ENCODE measurements at regions not wholly inside any gene's neighbourhood (a gene's known extent, or its start where the extent isn't known, plus 50 kb on each side); places are given as distances from the start of the nearest gene placed in this dataset.
"Not testable (repeated sequence)": the region's sequence is repeated elsewhere in the genome, so short reads cannot be mapped to it uniquely, and the experiment has no call there.

- intact Hi-C loops (cut with micrococcal nuclease), result no loop called here
- no peaks in the 10 kb centered on the region for H3K4me1 ChIP-seq (ENCODE audit: control insufficient read depth in 1 of 2, insufficient read depth in 2 of 2, low read length in 2 of 2)
- H3K4me3 ChIP-seq (replicated peaks in 1 of 2; ENCODE audit: low read depth in 1 of 2, low read length in 2 of 2), result no peak overlapping the region
- no TSS peak for BruUV-seq (replicated peaks)
- H3K27me3 ChIP-seq (ENCODE audit: insufficient read depth, low read length), result no peaks in the 10 kb centered on the region
- ATAC-seq (no peak), DNase-seq (ENCODE audit: low read depth, low spot score) (no peak)
- no peaks in the 10 kb centered on the region; a peak in 1 of 4 replicates for H3K36me3 ChIP-seq (ENCODE audit: control insufficient read depth in 1 of 2, insufficient read depth in 2 of 2, low read length in 2 of 2)
- no peak overlapping the region for H3K27ac ChIP-seq (ENCODE audit: low read depth, low read length)
- no peak overlapping the region for H2AFZ ChIP-seq (ENCODE audit: low read depth, low read length, poor library complexity, severe bottlenecking)
- no peaks in the 10 kb centered on the region for H3K9me2 ChIP-seq (ENCODE audit: insufficient read depth)
- CTCF ChIA-PET, result no interaction called here
- POLR2A ChIA-PET, result no interaction called here
- no peaks in the 10 kb centered on the region for H3K79me2 ChIP-seq (ENCODE audit: insufficient read depth, low read length)
- H3K9ac ChIP-seq (ENCODE audit: low read length), result no peak overlapping the region
- RAD21 ChIA-PET (ENCODE audit: low non-redundant PET in 1 of 2, low total read pairs in 2 of 2, uncharacterized antibody in 2 of 2, unreplicated experiment in 2 of 2), result no interaction called here
- H3K4me2 ChIP-seq (ENCODE audit: low read length), result no peak overlapping the region
- no peaks in the 10 kb centered on the region for H4K20me1 ChIP-seq (ENCODE audit: insufficient read depth)
- TF ChIP-seq CEBPB (IDR thresholded peaks at IDR 0.05; ENCODE audit: low read depth) (no peak), POLR2A (IDR thresholded peaks at IDR 0.05; ENCODE audit: borderline replicate concordance, extremely low read depth, insufficient read depth, insufficient read length) (no peak), EZH2phosphoT487 (IDR thresholded peaks at IDR 0.05; ENCODE audit: borderline replicate concordance) (no peak), YY1 (IDR thresholded peaks at IDR 0.05; ENCODE audit: extremely low read depth, insufficient replicate concordance, low read depth, low read length) (no peak), SP1 (IDR thresholded peaks at IDR 0.05; ENCODE audit: low read depth) (no peak), TCF7L2 (IDR thresholded peaks at IDR 0.05; ENCODE audit: borderline replicate concordance, extremely low read depth, insufficient read depth, insufficient read length) (no peak), REST (IDR thresholded peaks at IDR 0.05; ENCODE audit: low read depth) (no peak), ZNF274 (IDR thresholded peaks at IDR 0.05; ENCODE audit: low read depth, low read length) (no peak), JUND (IDR thresholded peaks at IDR 0.05) (no peak), ELF1 (IDR thresholded peaks at IDR 0.05; ENCODE audit: borderline replicate concordance, low read depth) (no peak), EZH2 (IDR thresholded peaks at IDR 0.05) (no peak), MAX (IDR thresholded peaks at IDR 0.05) (no peak), ZFX (IDR thresholded peaks at IDR 0.05) (no peak), RAD21 (IDR thresholded peaks at IDR 0.05; ENCODE audit: low read depth) (no peak), ZBTB33 (IDR thresholded peaks at IDR 0.05; ENCODE audit: extremely low read depth, insufficient replicate concordance, low read length) (no peak), EGR1 (IDR thresholded peaks at IDR 0.05; ENCODE audit: low read depth) (no peak), POLR2AphosphoS5 (IDR thresholded peaks at IDR 0.05; ENCODE audit: low read depth, low read length) (no peak), ATF3 (IDR thresholded peaks at IDR 0.05) (no peak), CBX3 (IDR thresholded peaks at IDR 0.05; ENCODE audit: low read depth) (no peak)
- no peaks in the 10 kb centered on the region for H3K9me3 ChIP-seq (ENCODE audit: control insufficient read depth in 1 of 2, insufficient read depth in 1 of 2, low read depth in 1 of 2, low read length in 2 of 2)
These were observed 79.6 kb downstream of the RPL10L start for GRCh38 chr14:46571970-46572369.

GRCh38 chr14:46568161-46568560 lies 83.4 kb downstream of the RPL10L start:
- H3K4me3 ChIP-seq (replicated peaks in 1 of 2; ENCODE audit: low read depth in 1 of 2, low read length in 2 of 2); H3K36me3 ChIP-seq (ENCODE audit: control insufficient read depth in 1 of 2, insufficient read depth in 2 of 2, low read length in 2 of 2); H3K4me1 ChIP-seq (ENCODE audit: control insufficient read depth in 1 of 2, insufficient read depth in 2 of 2, low read length in 2 of 2); H2AFZ ChIP-seq (ENCODE audit: low read depth, low read length, poor library complexity, severe bottlenecking); H3K9me3 ChIP-seq (ENCODE audit: control insufficient read depth in 1 of 2, insufficient read depth in 1 of 2, low read depth in 1 of 2, low read length in 2 of 2); CTCF ChIA-PET; H4K20me1 ChIP-seq (ENCODE audit: insufficient read depth); H3K27ac ChIP-seq (ENCODE audit: low read depth, low read length); H3K4me2 ChIP-seq (ENCODE audit: low read length); H3K79me2 ChIP-seq (ENCODE audit: insufficient read depth, low read length); BruUV-seq (replicated peaks); H3K27me3 ChIP-seq (ENCODE audit: insufficient read depth, low read length); H3K9ac ChIP-seq (ENCODE audit: low read length); H3K9me2 ChIP-seq (ENCODE audit: insufficient read depth); ATAC-seq; DNase-seq (ENCODE audit: low read depth, low spot score); intact Hi-C loops (cut with micrococcal nuclease); POLR2A ChIA-PET; RAD21 ChIA-PET (ENCODE audit: low non-redundant PET in 1 of 2, low total read pairs in 2 of 2, uncharacterized antibody in 2 of 2, unreplicated experiment in 2 of 2): not testable (repeated sequence)

All from HCT116 (cell line).